ENCODE measurements at regions not wholly inside any gene's neighbourhood (a gene's known extent, or its start where the extent isn't known, plus 50 kb on each side); places are given as distances from the start of the nearest gene placed in this dataset.
"Not testable (repeated sequence)": the region's sequence is repeated elsewhere in the genome, so short reads cannot be mapped to it uniquely, and the experiment has no call there.

- DNase-seq (ENCODE audit: low spot score), result no peak
These were observed 479.4 kb upstream of the CBLB start for GRCh38 chr3:106348139-106348690.

- DNase-seq (ENCODE audit: low spot score), result no peak
These were observed 480.5 kb upstream of the CBLB start for GRCh38 chr3:106349191-106349881.

GRCh38 chr3:106355873-106356272 is 487.1 kb upstream of the CBLB start:
- no peak for DNase-seq (ENCODE audit: low spot score)

GRCh38 chr3:106359692-106360091 is 490.9 kb upstream of the CBLB start:
- no peak for DNase-seq (ENCODE audit: low spot score)

- DNase-seq (ENCODE audit: low spot score), result not testable (repeated sequence)
These were observed 492.1 kb upstream of the CBLB start for GRCh38 chr3:106360901-106361300.

- no peak for DNase-seq (ENCODE audit: low spot score)
These were observed 495.7 kb upstream of the CBLB start for GRCh38 chr3:106364477-106364876.

GRCh38 chr3:106365061-106365691 is 496.4 kb upstream of the CBLB start:
- no peak for DNase-seq (ENCODE audit: low spot score)

- no peak for DNase-seq (ENCODE audit: low spot score)
These were observed 497.5 kb upstream of the CBLB start for GRCh38 chr3:106366352-106366751.

- no peak for DNase-seq (ENCODE audit: low spot score)
These were observed 498.7 kb upstream of the CBLB start for GRCh38 chr3:106367496-106367895.

- no peak for DNase-seq (ENCODE audit: low spot score)
These were observed 502.6 kb upstream of the CBLB start for GRCh38 chr3:106371221-106371970.

GRCh38 chr3:106371971-106372805 is 503.4 kb upstream of the CBLB start:
- DNase-seq (ENCODE audit: low spot score), result no peak

- DNase-seq (ENCODE audit: low spot score), result no peak
These were observed 504.0 kb upstream of the CBLB start for GRCh38 chr3:106372806-106373190.

GRCh38 chr3:106376016-106376570 is 507.3 kb upstream of the CBLB start:
- no peak for DNase-seq (ENCODE audit: low spot score)

GRCh38 chr3:106379251-106379750 is 510.5 kb upstream of the CBLB start:
- no peak for DNase-seq (ENCODE audit: low spot score)

GRCh38 chr3:106380232-106380631 is 511.4 kb upstream of the CBLB start:
- no peak for DNase-seq (ENCODE audit: low spot score)

GRCh38 chr3:106381286-106381938 is 512.6 kb upstream of the CBLB start:
- DNase-seq (ENCODE audit: low spot score), result no peak

- DNase-seq (ENCODE audit: low spot score), result no peak
These were observed 513.1 kb upstream of the CBLB start for GRCh38 chr3:106381939-106382335.

GRCh38 chr3:106386050-106386449 is 517.2 kb upstream of the CBLB start:
- DNase-seq (ENCODE audit: low spot score), result no peak

- DNase-seq (ENCODE audit: low spot score), result no peak
These were observed 524.1 kb upstream of the CBLB start for GRCh38 chr3:106392915-106393314.

GRCh38 chr3:106397006-106397405 is 528.2 kb upstream of the CBLB start:
- DNase-seq (ENCODE audit: low spot score), result no peak

Measured in LoVo (cell line).